ENCODE measurements at regions not wholly inside any gene's neighbourhood (a gene's known extent, or its start where the extent isn't known, plus 50 kb on each side); places are given as distances from the start of the nearest gene placed in this dataset.
"Not testable (repeated sequence)": the region's sequence is repeated elsewhere in the genome, so short reads cannot be mapped to it uniquely, and the experiment has no call there.

GRCh38 chr17:77632619-77633018 lies 325.9 kb upstream of the TNRC6C start:
- Histone ChIP-seq H3K4me3 (ENCODE audit: insufficient read depth, low read length) (no peak overlapping the region), H3K4me2 (ENCODE audit: insufficient read depth, low read length) (no peak overlapping the region), H2AFZ (ENCODE audit: low read length) (no peak overlapping the region), H3K36me3 (ENCODE audit: insufficient read depth, low read length) (no peaks in the 10 kb centered on the region), H3K9me3 (ENCODE audit: low read depth, low read length) (no peaks in the 10 kb centered on the region), H3K79me2 (ENCODE audit: insufficient read depth, low read length) (no peaks in the 10 kb centered on the region), H3K4me1 (ENCODE audit: insufficient read depth, low read length) (no peaks in the 10 kb centered on the region), H3K27ac (ENCODE audit: low read depth, low read length) (no peak overlapping the region), H3K27me3 (ENCODE audit: insufficient read depth, low read length) (peaks cover 4% of the 10 kb centered on the region), H4K20me1 (ENCODE audit: insufficient read depth, low read length) (no peaks in the 10 kb centered on the region)
- TF ChIP-seq, protein P1, sequence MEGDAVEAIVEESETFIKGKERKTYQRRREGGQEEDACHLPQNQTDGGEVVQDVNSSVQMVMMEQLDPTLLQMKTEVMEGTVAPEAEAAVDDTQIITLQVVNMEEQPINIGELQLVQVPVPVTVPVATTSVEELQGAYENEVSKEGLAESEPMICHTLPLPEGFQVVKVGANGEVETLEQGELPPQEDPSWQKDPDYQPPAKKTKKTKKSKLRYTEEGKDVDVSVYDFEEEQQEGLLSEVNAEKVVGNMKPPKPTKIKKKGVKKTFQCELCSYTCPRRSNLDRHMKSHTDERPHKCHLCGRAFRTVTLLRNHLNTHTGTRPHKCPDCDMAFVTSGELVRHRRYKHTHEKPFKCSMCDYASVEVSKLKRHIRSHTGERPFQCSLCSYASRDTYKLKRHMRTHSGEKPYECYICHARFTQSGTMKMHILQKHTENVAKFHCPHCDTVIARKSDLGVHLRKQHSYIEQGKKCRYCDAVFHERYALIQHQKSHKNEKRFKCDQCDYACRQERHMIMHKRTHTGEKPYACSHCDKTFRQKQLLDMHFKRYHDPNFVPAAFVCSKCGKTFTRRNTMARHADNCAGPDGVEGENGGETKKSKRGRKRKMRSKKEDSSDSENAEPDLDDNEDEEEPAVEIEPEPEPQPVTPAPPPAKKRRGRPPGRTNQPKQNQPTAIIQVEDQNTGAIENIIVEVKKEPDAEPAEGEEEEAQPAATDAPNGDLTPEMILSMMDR (IDR thresholded peaks at IDR 0.05; ENCODE audit: extremely low read depth, low read depth, low read length) = no peak
- no peak for DNase-seq (ENCODE audit: insufficient read length, low spot score, missing footprints)

- no peaks in the 10 kb centered on the region for H4K20me1 ChIP-seq (ENCODE audit: insufficient read depth, low read length)
- no peaks in the 10 kb centered on the region for H3K36me3 ChIP-seq (ENCODE audit: insufficient read depth, low read length)
- H3K27me3 ChIP-seq (ENCODE audit: insufficient read depth, low read length) = peaks cover 21% of the 10 kb centered on the region
- H3K4me1 ChIP-seq (ENCODE audit: insufficient read depth, low read length) = no peaks in the 10 kb centered on the region
- H2AFZ ChIP-seq (ENCODE audit: low read length) = no peak overlapping the region
- no peak overlapping the region for H3K4me3 ChIP-seq (ENCODE audit: insufficient read depth, low read length)
- DNase-seq (ENCODE audit: insufficient read length, low spot score, missing footprints) = no peak
- H3K27ac ChIP-seq (ENCODE audit: low read depth, low read length) = no peak overlapping the region
- H3K9me3 ChIP-seq (ENCODE audit: low read depth, low read length) = no peaks in the 10 kb centered on the region
- H3K79me2 ChIP-seq (ENCODE audit: insufficient read depth, low read length) = no peaks in the 10 kb centered on the region
- TF ChIP-seq, protein P1 (IDR thresholded peaks at IDR 0.05; ENCODE audit: extremely low read depth, low read depth, low read length) = no peak
- H3K4me2 ChIP-seq (ENCODE audit: insufficient read depth, low read length) = no peak overlapping the region
These were observed 323.8 kb upstream of the TNRC6C start for GRCh38 chr17:77634710-77635109.

DNA sequence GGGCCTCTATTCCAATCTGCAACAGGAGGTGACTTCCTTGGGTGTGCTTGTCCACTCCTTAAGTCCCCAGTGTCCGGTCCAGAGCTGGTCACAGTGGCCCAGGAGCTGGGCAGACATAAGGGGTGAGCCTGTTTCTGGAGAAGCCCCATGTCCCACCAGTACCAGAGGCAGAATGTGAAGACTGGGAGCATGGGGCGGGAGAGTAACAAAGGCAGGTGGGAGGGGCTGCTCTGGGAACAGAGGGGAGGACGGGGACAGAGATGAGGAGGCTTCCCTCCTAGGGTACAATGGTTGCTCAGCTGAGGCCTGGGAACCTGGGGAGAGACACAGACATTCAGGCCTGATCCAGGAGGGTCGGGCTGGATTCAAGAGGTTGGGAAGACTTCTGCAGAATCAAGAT lies 323.3 kb upstream of the TNRC6C start:
- no peak overlapping the region for H2AFZ ChIP-seq (ENCODE audit: low read length)
- H3K4me3 ChIP-seq (ENCODE audit: insufficient read depth, low read length) = no peak overlapping the region
- H3K9me3 ChIP-seq (ENCODE audit: low read depth, low read length) = no peaks in the 10 kb centered on the region
- no peaks in the 10 kb centered on the region for H3K36me3 ChIP-seq (ENCODE audit: insufficient read depth, low read length)
- H3K27ac ChIP-seq (ENCODE audit: low read depth, low read length) = no peak overlapping the region
- no peaks in the 10 kb centered on the region for H3K4me1 ChIP-seq (ENCODE audit: insufficient read depth, low read length)
- H3K4me2 ChIP-seq (ENCODE audit: insufficient read depth, low read length) = no peak overlapping the region
- TF ChIP-seq, protein P1 (IDR thresholded peaks at IDR 0.05; ENCODE audit: extremely low read depth, low read depth, low read length) = no peak
- DNase-seq (ENCODE audit: insufficient read length, low spot score, missing footprints) = peak; percentile 37
- peaks cover 21% of the 10 kb centered on the region for H3K27me3 ChIP-seq (ENCODE audit: insufficient read depth, low read length)
- no peaks in the 10 kb centered on the region for H4K20me1 ChIP-seq (ENCODE audit: insufficient read depth, low read length)
- no peaks in the 10 kb centered on the region for H3K79me2 ChIP-seq (ENCODE audit: insufficient read depth, low read length)

DNA sequence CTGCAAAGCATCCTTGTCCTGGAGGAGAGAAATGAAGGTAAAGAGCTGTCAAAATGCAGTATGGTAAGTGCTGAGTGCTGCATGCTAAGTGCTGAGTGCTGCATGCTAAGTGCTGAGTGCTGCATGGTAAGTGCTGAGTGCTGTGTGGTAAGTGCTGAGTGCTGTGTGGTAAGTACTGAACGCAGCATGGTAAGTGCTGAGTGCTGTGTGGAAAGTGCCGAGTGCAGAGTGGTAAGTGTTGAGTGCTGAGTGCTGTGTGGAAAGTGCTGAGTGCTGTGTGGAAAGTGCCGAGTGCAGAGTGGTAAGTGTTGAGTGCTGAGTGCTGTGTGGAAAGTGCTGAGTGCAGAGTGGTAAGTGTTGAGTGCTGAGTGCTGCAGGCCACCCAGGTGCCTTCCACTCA lies 322.7 kb upstream of the TNRC6C start:
- H4K20me1 ChIP-seq (ENCODE audit: insufficient read depth, low read length); DNase-seq (ENCODE audit: insufficient read length, low spot score, missing footprints); H3K4me1 ChIP-seq (ENCODE audit: insufficient read depth, low read length); H2AFZ ChIP-seq (ENCODE audit: low read length); H3K79me2 ChIP-seq (ENCODE audit: insufficient read depth, low read length); H3K4me2 ChIP-seq (ENCODE audit: insufficient read depth, low read length); H3K4me3 ChIP-seq (ENCODE audit: insufficient read depth, low read length); H3K27ac ChIP-seq (ENCODE audit: low read depth, low read length); H3K9me3 ChIP-seq (ENCODE audit: low read depth, low read length); H3K36me3 ChIP-seq (ENCODE audit: insufficient read depth, low read length): not testable (repeated sequence)
- peaks cover 21% of the 10 kb centered on the region for H3K27me3 ChIP-seq (ENCODE audit: insufficient read depth, low read length)
